ENCODE measurements at regions not wholly inside any gene's neighbourhood (a gene's known extent, or its start where the extent isn't known, plus 50 kb on each side); places are given as distances from the start of the nearest gene placed in this dataset.

DNA sequence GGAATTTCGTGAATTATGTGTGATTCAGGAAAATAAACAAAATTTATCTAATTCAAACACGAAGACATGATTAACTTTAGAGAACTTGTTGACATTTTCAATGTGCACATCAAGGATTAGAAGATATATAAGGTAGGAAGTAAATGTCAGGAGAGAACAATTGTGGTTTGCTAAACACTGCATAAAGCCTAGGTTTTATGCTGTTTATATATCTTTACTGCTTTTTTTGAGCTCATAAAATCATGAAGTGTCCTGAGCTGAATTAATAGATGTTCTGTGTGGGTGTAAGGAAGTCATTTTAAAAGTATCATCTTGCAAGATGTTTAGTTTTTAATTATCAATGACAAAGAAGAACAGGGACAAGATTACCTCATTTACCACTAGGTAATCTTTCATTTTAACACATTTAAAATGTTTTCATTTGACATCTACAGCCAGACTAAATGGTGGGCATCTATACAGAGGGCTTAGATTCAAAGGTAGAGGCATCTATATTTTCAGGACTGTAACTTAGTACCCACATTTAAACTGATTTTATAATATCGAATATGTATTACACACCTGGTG lies 382.8 kb downstream of the ADAMTS20 start:
- no peak for DNase-seq

GRCh38 chr12:43167691-43168090 lies 384.3 kb downstream of the ADAMTS20 start:
- DNase-seq, result no peak

DNA sequence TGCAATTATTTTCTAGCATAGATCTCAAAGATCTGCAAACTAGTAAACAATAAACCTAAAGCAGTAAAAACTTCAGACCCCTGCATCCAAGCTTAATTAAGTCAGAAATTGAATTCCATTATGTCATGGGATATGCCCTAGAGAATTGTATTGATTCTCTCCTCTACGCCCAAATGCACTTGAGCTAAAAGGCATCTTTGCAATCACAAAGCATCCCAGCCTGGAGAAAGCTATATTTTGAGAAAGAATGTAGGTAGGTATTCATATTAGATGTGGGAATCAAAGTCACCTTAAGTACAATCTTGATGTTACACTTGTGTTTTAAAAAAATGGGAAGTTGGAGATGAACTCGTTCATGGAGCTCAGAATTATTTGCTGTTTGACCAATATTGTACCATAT lies 386.7 kb downstream of the ADAMTS20 start:
- peak; percentile 24 for DNase-seq

DNA sequence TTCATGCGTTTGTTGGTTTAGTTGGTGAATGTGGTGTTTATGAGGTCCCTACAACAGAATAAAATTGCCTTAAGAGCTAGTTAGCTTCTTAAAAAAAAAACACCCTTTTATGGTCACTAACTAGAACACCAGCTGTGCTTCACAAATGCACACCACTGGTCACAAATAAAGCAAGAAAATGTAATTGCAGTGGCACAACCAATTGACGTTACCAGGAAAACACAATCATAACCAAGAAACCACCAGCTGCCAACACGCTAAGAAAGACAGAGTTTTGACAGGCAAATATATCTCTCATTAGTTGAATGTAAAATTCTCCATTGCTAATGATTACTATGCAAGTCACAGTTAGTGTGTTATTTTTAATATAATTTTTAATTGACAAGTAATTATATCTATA lies 389.9 kb downstream of the ADAMTS20 start:
- DNase-seq, result peak; percentile 19

GRCh38 chr12:43159506-43159905 lies 392.5 kb downstream of the ADAMTS20 start:
- DNase-seq, result no peak

DNA sequence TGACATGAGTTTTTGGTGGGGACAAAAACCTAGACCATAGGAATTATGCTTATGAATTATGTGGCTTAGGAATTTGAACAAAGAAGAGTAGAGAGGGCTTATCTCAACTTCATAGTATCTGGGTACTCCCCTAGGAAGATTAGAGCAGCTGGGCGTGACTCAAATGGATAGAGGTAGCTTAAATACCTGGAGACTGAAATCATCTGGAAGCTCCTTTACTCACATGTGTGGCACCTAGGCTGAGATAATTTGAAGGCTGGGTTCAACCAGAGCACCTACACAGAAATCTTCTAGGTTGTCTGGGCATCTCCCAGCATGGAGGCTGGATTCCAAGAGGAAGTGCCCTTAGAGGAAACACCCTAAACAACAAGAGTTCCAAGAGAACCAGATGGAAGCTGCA lies 393.9 kb downstream of the ADAMTS20 start:
- no peak for DNase-seq

DNA sequence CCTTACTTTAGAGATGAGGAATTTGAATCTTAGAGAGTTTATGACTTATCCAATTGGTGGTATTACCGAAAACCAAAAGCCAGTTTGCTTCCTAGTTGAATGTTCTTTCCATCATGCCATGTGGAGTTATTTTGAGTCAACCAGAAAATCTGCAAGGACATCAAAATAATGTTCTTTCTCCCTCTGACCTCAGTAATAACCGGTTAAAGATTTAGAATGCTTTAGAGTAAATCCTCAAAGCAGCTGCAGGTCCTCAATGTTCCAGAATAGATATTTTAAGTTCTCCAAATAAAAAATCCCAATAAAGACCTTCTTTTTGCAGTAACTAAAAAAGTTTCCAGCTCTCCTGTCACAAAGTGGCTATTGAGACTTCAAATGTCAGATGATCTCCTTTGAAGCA lies 396.6 kb downstream of the ADAMTS20 start:
- no peak for DNase-seq

- DNase-seq, result no peak
Observed at GRCh38 chr12:43154498-43155045, 397.4 kb downstream of the ADAMTS20 start.

DNA sequence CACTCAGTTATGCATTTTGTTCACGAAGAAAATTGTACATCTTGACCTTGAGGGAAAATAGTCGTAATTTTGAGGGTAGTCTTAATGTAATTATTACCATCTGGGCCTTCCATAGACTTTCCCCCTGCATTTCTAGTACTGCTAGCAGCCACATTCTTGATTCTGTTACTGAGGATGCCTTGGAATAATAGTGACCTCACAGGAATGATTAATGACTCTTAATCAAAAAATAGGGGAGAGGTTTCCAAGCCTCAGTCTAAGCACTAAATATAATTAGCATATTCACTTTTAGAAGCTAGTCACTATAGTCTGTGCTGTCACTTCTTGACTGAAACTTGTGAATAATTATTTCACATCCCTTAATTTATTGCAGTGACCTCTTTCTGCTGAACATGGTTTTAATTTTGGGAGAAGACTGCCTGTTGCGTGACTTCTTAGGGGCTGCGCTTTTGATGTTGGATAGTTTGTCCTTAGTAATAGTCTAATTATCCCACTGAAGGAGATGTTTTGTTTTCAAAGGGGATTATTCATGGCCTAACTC lies 400.5 kb downstream of the ADAMTS20 start:
- DNase-seq, result no peak

DNA sequence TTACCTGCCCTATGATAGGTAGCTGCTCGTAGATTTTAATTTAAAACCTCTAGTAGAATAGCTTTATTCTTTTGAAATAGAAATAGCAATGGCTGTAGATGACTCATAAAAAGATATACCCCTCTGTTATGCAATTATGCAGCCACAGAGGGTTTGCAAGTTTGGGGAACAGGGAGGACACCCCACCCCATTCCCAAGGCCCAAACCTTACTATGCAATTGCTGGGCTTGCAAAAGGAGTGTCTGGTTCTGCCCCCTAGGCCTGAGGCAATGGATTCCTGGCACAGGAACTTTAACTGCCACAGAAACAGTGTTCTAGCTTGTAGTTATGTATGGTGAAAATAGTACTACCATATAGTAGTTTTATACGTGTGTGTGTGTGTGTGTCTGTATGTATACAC lies 403.3 kb downstream of the ADAMTS20 start:
- no peak for DNase-seq

- no peak for DNase-seq
Observed at GRCh38 chr12:43147878-43148277, 404.1 kb downstream of the ADAMTS20 start.

- DNase-seq, result no peak
Observed at GRCh38 chr12:43145481-43145880, 406.5 kb downstream of the ADAMTS20 start.

- no peak for DNase-seq
Observed at GRCh38 chr12:43143278-43143677, 408.7 kb downstream of the ADAMTS20 start.

- no peak for DNase-seq
Observed at GRCh38 chr12:43132291-43132690, 419.7 kb downstream of the ADAMTS20 start.

DNA sequence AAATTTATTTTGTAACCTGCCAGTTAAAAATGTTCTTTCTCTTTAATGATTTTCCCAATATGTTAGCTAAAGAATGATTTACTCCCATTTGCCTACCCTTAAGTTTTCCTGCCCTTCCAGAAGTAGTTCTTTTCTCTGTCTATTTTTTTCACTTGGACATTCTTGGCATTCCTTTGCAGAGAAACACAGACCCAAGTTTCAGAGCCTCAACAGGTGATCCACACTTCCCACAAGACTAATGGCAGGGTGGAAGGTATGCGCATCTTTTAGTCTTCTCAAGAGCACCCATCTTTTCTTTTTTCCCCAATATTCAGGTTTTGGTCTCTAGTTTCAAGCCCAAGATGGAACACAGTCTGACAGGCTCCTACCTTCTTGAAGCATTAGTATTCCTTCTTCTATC lies 420.7 kb downstream of the ADAMTS20 start:
- no peak for DNase-seq

GRCh38 chr12:43127886-43128549 lies 424.0 kb downstream of the ADAMTS20 start:
- DNase-seq, result no peak

DNA sequence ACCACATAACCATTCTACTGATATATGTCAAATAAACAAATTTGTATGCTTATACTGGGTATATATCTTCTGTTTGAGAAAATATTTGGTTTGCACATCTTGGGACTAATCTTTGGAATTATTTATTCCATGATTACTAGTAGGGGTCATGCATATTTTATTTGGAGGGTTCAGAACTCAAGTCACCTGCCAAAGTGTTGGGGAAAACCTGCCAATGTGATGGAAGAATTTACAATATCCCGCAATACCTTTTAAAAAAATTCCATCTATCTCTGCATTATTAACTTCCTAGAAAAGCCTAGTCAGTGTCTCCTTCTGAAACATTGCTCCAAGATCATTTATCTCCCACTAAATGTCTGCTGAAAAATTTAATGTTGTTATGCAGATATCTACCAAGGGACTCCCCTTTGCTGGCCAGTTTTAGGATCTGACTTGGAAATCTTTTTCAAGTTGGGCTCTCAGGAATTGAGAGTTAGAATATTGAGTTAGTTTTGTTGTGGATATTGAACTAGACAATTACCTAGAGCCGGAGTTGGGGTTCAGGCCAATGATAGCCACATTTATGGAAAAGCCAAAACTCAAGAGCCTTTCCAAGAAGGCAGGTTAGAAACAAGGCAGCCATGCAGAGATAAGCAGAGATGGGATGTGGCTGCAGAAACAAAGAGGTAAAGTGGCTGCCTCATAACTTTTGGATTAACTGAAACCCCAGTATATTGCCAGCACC lies 425.2 kb downstream of the ADAMTS20 start:
- DNase-seq, result no peak

GRCh38 chr12:43123461-43123860 lies 428.5 kb downstream of the ADAMTS20 start:
- DNase-seq, result no peak

GRCh38 chr12:43120150-43120549 lies 431.9 kb downstream of the ADAMTS20 start:
- DNase-seq, result no peak

DNA sequence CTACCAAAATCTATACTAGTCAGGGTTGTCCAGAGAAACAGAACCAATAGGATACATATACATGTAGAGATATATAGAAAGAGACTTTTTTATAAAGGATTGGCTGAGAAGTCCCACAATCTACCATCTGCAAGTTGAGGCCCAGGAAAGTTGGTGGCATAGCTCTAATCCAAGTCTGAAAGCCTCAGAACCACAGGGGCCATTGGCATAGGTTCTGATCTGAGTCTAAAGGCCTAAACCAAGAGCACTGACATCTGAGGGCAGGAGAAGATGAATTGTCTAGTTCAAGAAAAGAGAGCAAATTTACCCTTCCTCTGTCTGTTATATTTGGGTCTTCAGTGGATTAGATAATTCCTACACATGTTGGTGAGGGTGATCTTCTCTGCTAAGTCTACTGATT lies 433.1 kb downstream of the ADAMTS20 start:
- DNase-seq, result no peak

DNA sequence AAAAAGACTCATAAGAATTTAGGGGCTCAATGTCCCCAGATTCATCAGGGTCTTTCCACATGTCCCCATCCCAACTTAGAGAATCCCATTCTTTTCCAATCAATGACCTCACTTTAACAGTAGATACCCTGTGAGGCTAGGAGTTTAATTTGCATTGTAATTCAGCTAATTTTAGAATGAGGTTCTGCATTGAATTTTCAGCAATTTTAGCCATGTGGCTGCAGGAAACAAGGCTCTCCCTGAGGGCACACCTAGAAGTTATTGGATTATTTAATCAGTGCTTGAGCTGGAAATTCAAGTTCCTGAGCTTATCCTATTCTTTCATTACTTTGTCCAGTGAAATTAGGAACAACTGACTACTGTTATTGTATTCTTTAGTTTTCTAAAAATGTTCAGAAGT lies 433.8 kb downstream of the ADAMTS20 start:
- DNase-seq, result no peak

DNA sequence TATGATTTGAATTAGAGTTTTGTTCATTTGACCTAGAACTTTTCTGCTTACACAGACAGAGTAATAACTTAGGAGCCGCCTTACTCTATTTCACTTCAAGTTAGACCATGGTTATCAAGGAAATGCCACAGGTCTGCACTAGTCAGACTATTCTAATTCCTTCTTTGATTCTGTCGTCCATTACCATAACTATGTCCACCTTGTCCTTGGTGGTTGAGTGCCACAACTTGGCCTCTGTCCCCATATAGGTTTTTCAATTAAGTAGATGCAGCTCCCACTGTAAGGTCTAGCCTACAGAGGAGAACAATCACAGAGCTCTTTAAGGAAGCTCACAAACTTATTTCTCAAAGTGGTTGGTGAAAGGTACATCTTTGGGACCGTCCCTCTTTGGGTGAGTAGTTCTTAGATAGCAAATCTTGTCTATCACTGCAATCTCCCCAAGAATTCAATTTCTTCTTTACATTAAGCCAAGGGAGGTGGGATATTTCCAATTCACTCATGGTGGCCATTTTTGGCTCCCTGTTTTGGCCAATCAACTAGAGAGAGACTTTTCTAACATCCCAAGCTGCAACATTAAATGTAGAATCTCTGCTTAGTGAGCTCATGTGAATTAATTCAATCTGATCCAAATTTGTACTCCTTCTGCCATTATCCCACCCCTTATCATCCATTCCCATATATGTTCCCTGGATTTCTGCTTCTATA lies 434.6 kb downstream of the ADAMTS20 start:
- no peak for DNase-seq

Measured in retina (tissue), 1 donor.